WERI-Rb-1 (cell line): ENCODE measurements at regions not wholly inside any gene's neighbourhood (a gene's known extent, or its start where the extent isn't known, plus 50 kb on each side); places are given as distances from the start of the nearest gene placed in this dataset.

Experiments used
- DNase-seq: peaks from one replicate; pipeline ENCODE4 v3.0.0-alpha.2; 2020
- H3K27ac ChIP-seq: fragments of 250-450 bp; sonication (Bioruptor Pico); 2 replicates; pipeline ENCODE4 v1.5.1; 2020; ENCODE audit warnings: mild to moderate bottlenecking, moderate library complexity
- H3K27me3 ChIP-seq: fragments of 250-450 bp; sonication (Bioruptor Pico); 2 replicates; pipeline ENCODE4 v1.5.1; 2021; ENCODE audit warnings: mild to moderate bottlenecking, low read depth, moderate library complexity; ENCODE audit not compliant: insufficient read depth, severe bottlenecking
- H3K36me3 ChIP-seq: fragments of 250-450 bp; sonication (Bioruptor Pico); 2 replicates; pipeline ENCODE4 v1.5.1; 2020; ENCODE audit warnings: mild to moderate bottlenecking, moderate library complexity
- H3K4me3 ChIP-seq: 2 replicates; pipeline ENCODE4 v1.5.1; 2011; ENCODE audit warnings: low read depth, mild to moderate bottlenecking, control low read depth, low read length
- H3K9me3 ChIP-seq: fragments of 250-450 bp; sonication (Bioruptor Pico); 2 replicates; pipeline ENCODE4 v1.5.1; 2021; ENCODE audit warnings: mild to moderate bottlenecking, moderate library complexity; ENCODE audit not compliant: severe bottlenecking
- CTCF ChIP-seq: IDR thresholded peaks from 2 replicates; pipeline ENCODE4 v1.5.1; 2011; ENCODE audit warnings: low read depth, mild to moderate bottlenecking, control low read depth, inconsistent platforms, low read length

GRCh38 chr11:106275151-106275550 is 197.7 kb downstream of the AASDHPPT start:
- Histone ChIP-seq H3K27me3 (no peaks in the 10 kb centered on the region), H3K9me3 (peaks cover 5% of the 10 kb centered on the region), H3K27ac (no peak overlapping the region), H3K4me3 (no peak overlapping the region), H3K36me3 (no peaks in the 10 kb centered on the region)
- no peak for TF ChIP-seq CTCF
- DNase-seq: no peak

GRCh38 chr11:106276126-106276525 is 198.7 kb downstream of the AASDHPPT start:
- DNase-seq: no peak
- no peak overlapping the region for H3K4me3 ChIP-seq
- no peak for TF ChIP-seq CTCF
- H3K27me3 ChIP-seq: no peaks in the 10 kb centered on the region
- no peak overlapping the region for H3K27ac ChIP-seq
- peaks cover 5% of the 10 kb centered on the region for H3K9me3 ChIP-seq
- H3K36me3 ChIP-seq: no peaks in the 10 kb centered on the region

- peaks cover 5% of the 10 kb centered on the region for H3K9me3 ChIP-seq
- H3K4me3 ChIP-seq: no peak overlapping the region
- peak; percentile 20 for DNase-seq
- no peak overlapping the region for H3K27ac ChIP-seq
- peak; percentile 54 for TF ChIP-seq CTCF
- H3K36me3 ChIP-seq: no peaks in the 10 kb centered on the region
- H3K27me3 ChIP-seq: no peaks in the 10 kb centered on the region
Observed at GRCh38 chr11:106276859-106277436, 199.5 kb downstream of the AASDHPPT start.

- Histone ChIP-seq H3K4me3 (no peak overlapping the region), H3K36me3 (no peaks in the 10 kb centered on the region), H3K27me3 (no peaks in the 10 kb centered on the region), H3K27ac (no peak overlapping the region), H3K9me3 (peaks cover 5% of the 10 kb centered on the region)
- DNase-seq: no peak
- no peak for TF ChIP-seq CTCF
Observed at GRCh38 chr11:106277484-106277883, 200.0 kb downstream of the AASDHPPT start.

GRCh38 chr11:106278391-106278790 is 200.9 kb downstream of the AASDHPPT start:
- H3K27ac ChIP-seq: no peak overlapping the region
- no peaks in the 10 kb centered on the region for H3K27me3 ChIP-seq
- H3K9me3 ChIP-seq: peaks cover 3% of the 10 kb centered on the region
- no peak for TF ChIP-seq CTCF
- no peak overlapping the region for H3K4me3 ChIP-seq
- no peak for DNase-seq
- no peaks in the 10 kb centered on the region for H3K36me3 ChIP-seq

- no peaks in the 10 kb centered on the region for H3K36me3 ChIP-seq
- no peak for DNase-seq
- no peak overlapping the region for H3K4me3 ChIP-seq
- TF ChIP-seq CTCF: no peak
- H3K27ac ChIP-seq: no peak overlapping the region; the same call in 1 of the 2 replicates
- H3K27me3 ChIP-seq: no peaks in the 10 kb centered on the region
- H3K9me3 ChIP-seq: no peaks in the 10 kb centered on the region
Observed at GRCh38 chr11:106280036-106280435, 202.6 kb downstream of the AASDHPPT start.
